DOHH2 (cell line): ENCODE measurements at regions not wholly inside any gene's neighbourhood (a gene's known extent, or its start where the extent isn't known, plus 50 kb on each side); places are given as distances from the start of the nearest gene placed in this dataset.

Experiments used
- H3F3A ChIP-seq: fragments of 200-600 bp; sonication (generic), shearing (Covaris generic); 2 replicates; pipeline ENCODE4 v1.6.0; 2016; ENCODE audit warnings: antibody characterized with exemption, mild to moderate bottlenecking; ENCODE audit not compliant: control insufficient read depth, insufficient read depth
- H3K27ac ChIP-seq: fragments of 200-600 bp; sonication (generic); 2 replicates; pipeline ENCODE4 v1.5.1; 2014; ENCODE audit warnings: low read depth, mild to moderate bottlenecking, low read length, moderate library complexity
- H3K27me3 ChIP-seq: fragments of 200-600 bp; sonication (generic); 2 replicates; pipeline ENCODE4 v1.6.1; 2014; ENCODE audit warnings: mild to moderate bottlenecking, low read length, mixed read lengths; ENCODE audit not compliant: control insufficient read depth
- H3K36me3 ChIP-seq: fragments of 200-600 bp; sonication (generic); 2 replicates; pipeline ENCODE4 v1.6.1; 2014; ENCODE audit warnings: mild to moderate bottlenecking, low read length, moderate library complexity, mixed read lengths; ENCODE audit not compliant: control insufficient read depth
- H3K4me1 ChIP-seq: fragments of 200-600 bp; sonication (generic); 2 replicates; pipeline ENCODE4 v1.6.1; 2014; ENCODE audit warnings: mild to moderate bottlenecking, low read length, mixed read lengths; ENCODE audit not compliant: control insufficient read depth
- H3K4me2 ChIP-seq: fragments of 200-600 bp; sonication (generic); 2 replicates; pipeline ENCODE4 v1.6.0; 2014; ENCODE audit warnings: mild to moderate bottlenecking, low read length, moderate library complexity
- H3K4me3 ChIP-seq: fragments of 200-600 bp; sonication (generic); 2 replicates; pipeline ENCODE4 v1.5.1; 2014; ENCODE audit warnings: mild to moderate bottlenecking, low read length, mixed read lengths
- H3K79me2 ChIP-seq: fragments of 200-600 bp; sonication (generic); 2 replicates; pipeline ENCODE4 v1.6.1; 2014; ENCODE audit warnings: mild to moderate bottlenecking, low read length, mixed read lengths; ENCODE audit not compliant: control insufficient read depth
- H3K9me2 ChIP-seq: fragments of 200-600 bp; sonication (generic); replicated peaks from 2 replicates; pipeline ENCODE4 v1.6.1; 2014; ENCODE audit warnings: mild to moderate bottlenecking, low read length, mixed read lengths; ENCODE audit not compliant: control insufficient read depth
- H3K9me3 ChIP-seq: fragments of 200-600 bp; sonication (generic); 2 replicates; pipeline ENCODE4 v1.6.1; 2014; ENCODE audit warnings: antibody characterized with exemption, low read length, mixed read lengths; ENCODE audit not compliant: control insufficient read depth, insufficient read depth
- H4K20me1 ChIP-seq: fragments of 200-600 bp; sonication (generic); 2 replicates; pipeline ENCODE4 v1.6.0; 2014; ENCODE audit warnings: low read depth, mild to moderate bottlenecking, antibody characterized with exemption, low read length, moderate library complexity; ENCODE audit not compliant: control insufficient read depth, insufficient read depth
- CTCF ChIP-seq: fragments of 200-600 bp; sonication (generic); IDR thresholded peaks from one replicate; pipeline ENCODE4 v1.5.1; 2014; ENCODE audit warnings: antibody characterized with exemption, mild to moderate bottlenecking, low read depth, low read length; ENCODE audit not compliant: poor library complexity, severe bottlenecking
- EZH2phosphoT487 ChIP-seq: fragments of 200-600 bp; sonication (generic); IDR thresholded peaks from 2 replicates; pipeline ENCODE4 v1.6.1; 2017; ENCODE audit warnings: borderline replicate concordance, mild to moderate bottlenecking, antibody characterized with exemption, low read length, moderate library complexity, mixed read lengths

DNA sequence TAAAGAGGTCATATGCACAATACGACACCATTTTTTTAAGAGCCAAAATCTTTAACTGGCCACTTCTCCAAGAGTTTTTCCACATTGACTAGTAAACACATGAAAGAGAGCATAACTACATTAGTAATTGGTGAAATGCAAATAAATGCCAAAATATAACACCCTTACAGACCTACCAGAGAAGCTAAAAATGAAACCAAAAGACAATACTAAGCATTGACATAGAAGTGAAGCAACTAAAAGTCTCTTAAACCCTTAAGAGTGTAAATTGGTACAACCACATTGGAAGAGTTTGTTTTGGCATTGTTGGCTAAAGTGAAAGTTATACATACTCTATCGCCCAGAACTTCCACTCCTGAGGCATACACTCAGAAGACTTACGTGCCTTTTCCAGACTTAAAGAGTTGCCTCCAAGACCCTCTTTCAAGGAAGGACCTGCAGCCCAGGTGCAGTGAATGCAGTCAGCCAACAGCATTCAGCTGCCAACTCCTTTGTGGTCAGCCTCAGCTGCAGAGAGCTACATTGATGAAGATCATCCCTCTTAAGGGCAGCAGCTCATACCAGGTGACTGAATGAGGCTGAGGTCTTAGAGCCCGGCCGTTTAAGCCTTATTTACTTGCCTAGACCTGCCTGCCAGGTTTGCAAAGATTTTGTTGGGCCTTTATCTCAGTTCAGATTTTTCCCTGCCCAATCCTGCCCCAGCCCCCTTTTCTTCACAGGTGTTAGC is 839.1 kb upstream of the ADGRL2 start:
- no peak overlapping the region for H3K27ac ChIP-seq

DNA sequence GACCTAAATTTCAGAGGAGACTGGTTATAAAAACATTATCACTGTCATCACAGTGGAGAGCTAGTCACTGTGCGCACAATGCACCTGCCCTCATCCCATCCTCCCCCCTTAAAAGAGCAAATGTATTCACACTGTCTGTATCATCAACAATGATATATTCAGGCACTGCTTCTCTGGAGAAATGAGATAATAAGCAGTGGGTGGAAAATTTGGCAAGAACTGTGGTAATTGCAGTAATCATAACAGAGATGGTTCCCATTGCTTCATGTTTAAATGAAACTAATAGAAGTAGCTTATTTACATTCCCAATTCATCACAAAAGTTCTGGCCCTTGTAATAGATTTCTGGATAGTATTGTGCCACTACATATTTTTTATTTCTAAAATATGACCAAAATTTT is 867.4 kb upstream of the ADGRL2 start:
- H3K36me3 ChIP-seq = no peaks in the 10 kb centered on the region
- no peaks in the 10 kb centered on the region; the same call in 1 of the 2 replicates for H3K9me3 ChIP-seq
- no peaks in the 10 kb centered on the region for H3K27me3 ChIP-seq
- H3K79me2 ChIP-seq = no peaks in the 10 kb centered on the region
- no peaks in the 10 kb centered on the region for H3K4me1 ChIP-seq
- no peaks in the 10 kb centered on the region for H3F3A ChIP-seq
- no peaks in the 10 kb centered on the region for H4K20me1 ChIP-seq
- no peak overlapping the region for H3K4me3 ChIP-seq
- no peaks in the 10 kb centered on the region for H3K9me2 ChIP-seq
- TF ChIP-seq CTCF = no peak
- no peak for TF ChIP-seq EZH2phosphoT487
- no peak overlapping the region for H3K4me2 ChIP-seq
- H3K27ac ChIP-seq = no peak overlapping the region

More for the DNA sequence above, 839.1 kb upstream of the ADGRL2 start:
- Histone ChIP-seq H3K27me3 (no peaks in the 10 kb centered on the region), H3K79me2 (no peaks in the 10 kb centered on the region), H3K4me3 (no peak overlapping the region), H3K4me2 (no peak overlapping the region), H3K9me3 (no peaks in the 10 kb centered on the region), H3K9me2 (no peaks in the 10 kb centered on the region), H3K36me3 (no peaks in the 10 kb centered on the region), H3K4me1 (no peaks in the 10 kb centered on the region), H3F3A (no peaks in the 10 kb centered on the region), H4K20me1 (no peaks in the 10 kb centered on the region)
- TF ChIP-seq EZH2phosphoT487 = no peak
- TF ChIP-seq CTCF = no peak

DNA sequence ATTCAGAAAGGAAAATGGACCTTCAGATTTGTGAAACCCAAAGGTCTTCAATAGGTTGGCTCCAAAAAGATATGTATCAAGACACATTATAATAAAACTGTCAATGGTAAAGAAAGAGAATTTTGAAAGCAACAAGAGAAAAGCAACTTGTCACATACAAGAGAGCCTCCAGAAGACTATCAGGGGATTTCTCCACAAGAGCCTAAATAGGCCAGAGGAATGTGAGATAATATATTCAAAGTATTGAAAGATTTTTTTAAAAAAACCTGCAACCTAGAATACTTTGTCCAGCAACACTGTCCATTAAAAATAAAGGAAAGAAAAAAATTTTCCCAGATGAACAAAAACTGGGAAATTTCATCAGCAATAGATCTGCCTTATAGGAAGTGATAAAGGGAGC is 869.6 kb upstream of the ADGRL2 start:
- H4K20me1 ChIP-seq = no peaks in the 10 kb centered on the region
- H3K9me2 ChIP-seq = no peaks in the 10 kb centered on the region
- no peaks in the 10 kb centered on the region for H3K27me3 ChIP-seq
- no peaks in the 10 kb centered on the region for H3F3A ChIP-seq
- no peak overlapping the region for H3K27ac ChIP-seq
- no peak overlapping the region for H3K4me2 ChIP-seq
- no peaks in the 10 kb centered on the region; the same call in 1 of the 2 replicates for H3K9me3 ChIP-seq
- TF ChIP-seq CTCF (no peak), EZH2phosphoT487 (no peak)
- no peaks in the 10 kb centered on the region for H3K4me1 ChIP-seq
- no peaks in the 10 kb centered on the region for H3K79me2 ChIP-seq
- H3K4me3 ChIP-seq = no peak overlapping the region
- no peaks in the 10 kb centered on the region for H3K36me3 ChIP-seq
